GM10847 (cell line): ENCODE measurements at regions not wholly inside any gene's neighbourhood (a gene's known extent, or its start where the extent isn't known, plus 50 kb on each side); places are given as distances from the start of the nearest gene placed in this dataset.

Source experiments
- POLR2A ChIP-seq: IDR thresholded peaks from 2 replicates; pipeline ENCODE4 v1.6.1; 2011; ENCODE audit not compliant: insufficient read length; ENCODE audit errors: extremely low read depth

DNA sequence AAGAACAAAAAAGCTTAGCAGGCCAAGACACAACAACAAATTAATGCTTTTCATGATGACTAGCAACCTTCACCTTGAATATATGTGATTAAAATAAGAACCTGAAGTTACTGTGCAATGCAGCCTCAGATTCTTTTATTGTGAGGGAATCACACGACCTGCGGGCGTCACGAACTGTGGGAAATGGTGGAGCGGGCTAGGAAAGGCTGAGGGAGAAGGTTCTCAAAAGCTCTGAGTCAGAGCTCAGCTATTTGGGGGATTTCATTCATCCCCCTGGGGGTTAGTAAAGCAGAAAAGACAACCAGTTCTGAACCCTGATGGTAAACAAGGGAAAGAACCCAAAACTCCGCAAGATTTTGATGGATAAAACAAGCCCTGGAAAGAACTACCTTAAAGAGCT lies 89.3 kb upstream of the NCKAP5 start:
- TF ChIP-seq POLR2A = no peak

DNA sequence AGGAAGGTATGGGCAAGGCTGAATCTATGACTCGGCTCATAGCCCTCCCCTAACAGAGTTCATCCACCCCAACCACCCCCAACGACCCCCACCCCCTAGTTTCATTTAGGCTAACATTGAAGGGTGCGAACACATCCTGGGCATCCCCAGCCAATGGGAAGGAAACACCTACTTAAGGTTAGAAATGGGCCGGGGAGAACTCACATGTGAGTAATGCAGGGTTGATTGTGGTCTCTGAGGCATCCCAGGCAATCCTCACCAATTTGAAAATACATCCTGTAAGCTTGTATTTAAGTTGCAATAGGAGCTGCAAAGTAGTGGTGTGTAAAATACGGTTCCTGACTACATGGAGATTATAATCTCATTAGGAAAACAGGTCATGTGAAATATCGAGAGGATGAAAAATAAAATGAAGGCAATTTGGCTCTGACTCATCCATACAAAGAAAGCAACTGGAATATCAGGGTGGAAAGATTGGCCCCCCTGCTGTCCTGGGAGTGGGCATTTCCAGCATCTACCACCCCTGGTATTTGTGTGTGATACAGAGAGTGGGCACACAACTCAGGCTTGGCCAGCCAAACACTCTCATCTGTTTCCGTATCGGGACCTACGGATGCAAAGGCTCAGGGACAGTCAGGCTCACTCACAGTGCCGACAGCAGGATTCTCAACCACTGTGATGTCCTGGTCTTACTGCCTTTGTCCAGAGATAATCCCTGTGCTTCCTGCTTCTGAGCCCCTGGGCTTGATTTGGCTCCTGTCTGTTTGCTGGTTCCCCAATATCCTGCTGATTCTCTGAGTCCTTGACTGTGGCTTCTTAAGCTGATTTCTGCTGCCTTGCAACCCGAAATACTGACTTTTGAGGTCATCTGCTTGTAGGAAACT lies 90.0 kb upstream of the NCKAP5 start:
- TF ChIP-seq POLR2A = no peak

DNA sequence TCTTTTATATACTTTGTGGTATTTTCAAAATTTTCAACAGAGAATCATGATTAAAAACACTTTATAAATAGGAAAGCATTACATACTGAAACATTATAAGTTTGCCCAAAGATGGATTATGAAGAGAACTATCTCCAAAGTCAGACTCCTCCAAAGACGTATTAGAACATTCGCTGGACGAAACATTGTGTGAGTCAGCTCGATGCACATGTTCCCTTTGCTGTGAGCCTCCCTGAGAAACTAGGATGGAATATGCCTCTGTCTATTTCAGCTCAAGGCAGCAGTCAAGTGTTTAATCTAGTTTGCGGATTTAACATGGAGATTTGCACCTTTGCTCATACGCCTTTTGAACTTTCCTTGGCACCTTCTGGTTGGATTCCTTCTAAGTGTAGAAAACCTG lies 92.2 kb upstream of the NCKAP5 start:
- no peak for TF ChIP-seq POLR2A

DNA sequence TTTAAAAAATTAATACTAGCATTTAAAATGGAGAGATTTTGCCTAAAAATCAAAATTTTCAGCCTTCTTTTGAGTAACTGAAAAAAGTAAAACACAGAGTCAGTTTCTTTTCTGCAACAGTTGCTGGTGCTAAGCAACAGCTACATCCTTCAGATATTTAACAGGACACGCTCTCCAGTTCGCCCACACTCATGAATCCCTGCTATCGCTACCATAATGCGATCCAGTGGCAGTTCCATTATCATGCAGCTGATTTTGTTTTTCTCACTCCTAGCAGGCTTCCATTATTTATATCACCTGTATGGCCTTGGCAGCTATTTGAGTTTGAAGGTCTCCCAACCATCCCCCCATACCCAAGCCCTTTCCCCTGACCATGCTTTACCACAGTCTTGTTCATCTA lies 93.1 kb upstream of the NCKAP5 start:
- no peak for TF ChIP-seq POLR2A

DNA sequence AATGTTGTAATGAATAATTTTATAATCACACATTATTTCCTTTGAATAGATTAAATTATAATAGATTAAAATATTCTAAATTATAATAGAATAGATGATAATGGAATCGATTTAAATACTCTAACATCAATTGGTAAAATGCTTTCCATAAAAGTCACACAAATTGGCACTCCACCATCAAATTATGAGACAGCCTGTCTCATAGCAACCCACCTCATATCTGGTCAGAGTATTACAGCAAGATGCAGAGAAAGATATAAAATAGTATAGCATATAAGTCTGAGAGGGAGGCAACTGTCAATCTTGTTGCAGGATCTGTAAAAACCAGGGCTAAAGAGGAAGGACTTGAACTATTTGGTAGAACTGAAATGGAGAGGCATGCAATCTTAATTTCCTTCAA lies 98.4 kb upstream of the NCKAP5 start:
- TF ChIP-seq POLR2A = no peak

DNA sequence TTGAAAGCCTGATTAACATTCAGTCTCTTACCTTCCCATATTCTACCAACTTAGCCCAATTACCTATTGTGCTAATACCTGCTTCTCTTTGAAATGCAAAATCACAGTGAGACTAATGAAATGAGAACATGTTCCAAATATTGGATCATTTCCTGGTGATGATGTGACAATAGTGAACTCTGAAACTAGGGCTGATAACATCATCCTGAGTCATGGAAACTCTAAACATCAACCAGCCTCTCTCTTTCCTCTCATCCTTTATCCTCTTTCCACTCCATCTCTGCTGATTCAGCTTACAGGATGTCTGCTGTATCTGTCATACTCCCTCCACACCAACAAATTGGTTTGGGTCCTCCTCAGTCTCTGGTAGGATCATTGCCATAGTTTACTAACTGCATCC lies 98.8 kb upstream of the NCKAP5 start:
- no peak for TF ChIP-seq POLR2A

DNA sequence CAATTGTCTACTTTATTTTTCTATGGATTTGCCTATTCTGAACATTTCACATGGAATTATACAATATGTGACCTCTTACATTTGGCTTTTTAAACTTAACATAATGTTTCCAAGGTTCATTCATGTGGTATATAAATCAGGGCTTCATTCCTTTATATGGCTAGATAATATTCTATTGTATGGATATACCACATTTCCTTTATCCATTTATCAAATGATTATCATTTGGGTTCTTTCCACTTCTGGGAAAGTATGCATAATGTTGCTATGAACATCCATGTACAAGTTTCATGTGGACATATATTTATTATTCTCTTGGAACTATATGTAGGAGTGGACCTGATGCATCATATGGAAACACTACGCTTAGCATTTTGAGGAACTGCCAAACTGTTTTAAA lies 99.7 kb upstream of the NCKAP5 start:
- no peak for TF ChIP-seq POLR2A

DNA sequence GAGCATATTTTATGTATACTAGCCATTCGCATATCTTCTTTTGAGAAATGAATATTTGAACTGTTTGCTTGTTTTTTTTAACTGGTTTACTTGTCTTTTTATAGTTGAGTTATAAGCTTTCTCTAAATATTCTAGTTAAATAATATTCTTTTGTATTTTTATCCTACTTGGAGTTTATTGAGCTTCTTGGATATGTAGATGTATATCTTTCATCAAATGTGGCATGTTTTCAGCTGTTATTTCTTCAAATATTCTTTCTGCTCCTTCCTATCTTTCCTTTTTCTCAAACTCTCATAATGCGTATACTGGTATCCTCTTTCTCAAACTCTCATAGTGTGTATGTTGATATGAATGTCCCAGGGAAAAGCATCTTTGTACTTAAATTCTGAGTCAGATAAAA lies 100.3 kb upstream of the NCKAP5 start:
- TF ChIP-seq POLR2A = no peak

DNA sequence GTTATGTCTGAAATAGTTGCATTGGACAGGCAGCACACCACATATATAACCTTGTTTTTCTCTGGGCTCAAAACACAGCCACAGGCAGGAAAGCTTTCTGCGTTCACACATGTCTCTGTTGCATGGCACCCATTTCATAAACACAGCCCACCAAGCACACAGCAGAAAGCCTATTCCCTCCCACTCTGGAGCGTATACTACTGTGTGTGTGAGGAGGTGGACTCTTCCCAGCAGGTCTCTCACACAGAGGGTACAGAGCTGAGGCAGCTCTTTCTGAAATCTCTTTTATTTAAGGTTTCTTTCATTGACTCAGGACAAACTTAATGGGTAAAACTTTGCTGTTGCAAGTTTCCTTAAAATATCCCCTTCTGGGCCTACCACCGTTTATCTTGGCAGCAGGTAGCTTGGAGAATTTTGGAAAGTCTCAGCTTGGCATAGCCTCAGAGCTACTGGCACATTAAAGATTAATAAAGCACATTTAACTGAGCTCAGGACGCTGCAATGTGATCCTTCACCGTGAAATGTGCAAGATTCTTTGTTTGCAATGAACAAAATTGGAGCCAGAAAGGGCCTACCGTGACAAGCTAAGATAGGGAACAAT lies 105.1 kb upstream of the NCKAP5 start:
- no peak for TF ChIP-seq POLR2A

DNA sequence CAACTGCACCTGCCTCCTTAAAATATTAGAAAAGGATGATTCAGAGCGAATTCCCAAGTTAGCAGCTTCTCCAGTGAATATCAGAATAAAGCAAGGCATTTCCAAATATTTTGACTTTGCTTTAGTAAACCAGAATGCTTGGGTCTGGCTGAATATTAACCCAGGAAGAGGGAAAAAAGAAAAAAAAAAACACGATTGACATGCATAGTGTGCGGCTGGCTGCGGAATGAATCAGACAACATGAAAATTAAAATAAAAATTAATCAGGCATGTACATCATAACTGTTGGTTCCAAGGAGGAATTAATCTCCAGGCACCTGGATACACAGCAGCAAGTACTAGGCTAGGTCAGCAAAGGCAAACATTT lies 105.8 kb upstream of the NCKAP5 start:
- no peak for TF ChIP-seq POLR2A

DNA sequence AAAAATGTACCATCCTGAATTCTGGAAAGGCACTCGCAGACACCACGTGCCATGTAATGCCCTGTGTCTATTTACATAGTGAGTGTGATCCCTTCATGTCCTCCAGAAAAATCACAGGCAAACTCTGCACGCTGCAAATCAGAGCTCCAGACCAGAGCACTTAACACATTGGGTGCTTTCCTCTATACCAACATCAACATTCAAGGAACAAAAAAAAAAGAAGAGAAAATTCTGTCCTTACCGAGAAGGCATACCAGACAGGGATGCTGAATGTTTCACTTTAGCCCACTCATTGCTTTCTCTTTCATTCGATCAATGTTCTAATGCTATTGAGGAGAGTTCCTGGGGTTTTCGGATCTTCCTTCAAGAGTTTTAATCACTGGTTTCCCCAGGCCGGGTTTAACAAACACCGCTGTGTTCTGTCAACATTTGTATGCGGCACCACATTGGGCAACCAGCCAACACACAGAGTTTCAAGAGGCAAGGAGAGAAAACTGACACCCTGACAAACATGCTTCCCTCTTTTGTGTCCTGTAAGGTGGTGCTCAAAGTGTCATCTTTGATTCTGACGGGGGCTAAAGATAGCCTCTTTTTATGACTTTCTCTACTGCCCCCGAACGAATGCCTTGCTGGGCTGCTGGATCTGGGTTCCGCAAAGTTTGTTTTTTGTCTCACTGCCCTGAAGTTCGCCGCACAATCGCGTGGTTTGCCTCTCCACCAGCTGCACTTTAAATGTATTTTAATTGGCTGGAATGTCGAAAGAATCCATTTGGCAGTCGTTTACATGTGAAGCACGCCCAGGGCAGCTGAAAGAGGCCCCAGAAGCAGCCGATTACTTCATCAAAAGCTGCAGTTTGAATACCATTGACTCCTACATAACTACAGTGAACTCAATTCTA lies 106.4 kb upstream of the NCKAP5 start:
- no peak for TF ChIP-seq POLR2A

DNA sequence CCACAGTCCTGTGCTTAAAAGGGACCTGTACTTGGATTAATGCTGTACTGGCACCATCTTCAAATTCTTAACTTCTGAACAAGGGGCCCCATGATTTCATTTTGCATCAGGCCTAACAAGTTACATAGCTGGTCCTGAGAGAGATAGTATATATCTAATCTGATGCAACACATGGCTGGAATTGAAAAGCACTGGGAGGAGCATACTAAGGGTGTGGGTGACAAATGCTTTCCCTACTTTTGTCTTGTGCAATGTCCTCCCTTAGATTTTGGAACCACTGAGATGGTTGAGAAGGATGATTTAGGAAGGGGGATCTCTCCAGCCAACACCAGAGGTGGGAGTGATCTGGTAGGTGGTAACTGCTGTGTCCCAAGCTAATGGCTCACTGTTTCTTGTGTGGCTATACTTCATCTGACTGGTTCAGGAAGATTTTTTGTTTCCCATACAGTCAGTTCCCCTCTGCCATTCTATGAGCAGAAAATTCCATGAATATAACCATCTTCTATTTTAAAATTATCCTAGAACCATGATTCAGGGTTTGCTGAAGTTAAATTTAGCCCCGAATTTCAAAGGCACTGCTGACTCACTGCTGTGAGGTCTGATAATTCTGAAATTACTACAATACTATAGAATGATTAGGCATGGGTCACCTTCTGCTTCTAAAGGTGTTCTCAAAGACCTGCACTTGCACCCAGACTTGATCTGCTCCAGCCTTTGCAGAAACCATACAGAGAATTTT lies 108.3 kb upstream of the NCKAP5 start:
- no peak for TF ChIP-seq POLR2A

DNA sequence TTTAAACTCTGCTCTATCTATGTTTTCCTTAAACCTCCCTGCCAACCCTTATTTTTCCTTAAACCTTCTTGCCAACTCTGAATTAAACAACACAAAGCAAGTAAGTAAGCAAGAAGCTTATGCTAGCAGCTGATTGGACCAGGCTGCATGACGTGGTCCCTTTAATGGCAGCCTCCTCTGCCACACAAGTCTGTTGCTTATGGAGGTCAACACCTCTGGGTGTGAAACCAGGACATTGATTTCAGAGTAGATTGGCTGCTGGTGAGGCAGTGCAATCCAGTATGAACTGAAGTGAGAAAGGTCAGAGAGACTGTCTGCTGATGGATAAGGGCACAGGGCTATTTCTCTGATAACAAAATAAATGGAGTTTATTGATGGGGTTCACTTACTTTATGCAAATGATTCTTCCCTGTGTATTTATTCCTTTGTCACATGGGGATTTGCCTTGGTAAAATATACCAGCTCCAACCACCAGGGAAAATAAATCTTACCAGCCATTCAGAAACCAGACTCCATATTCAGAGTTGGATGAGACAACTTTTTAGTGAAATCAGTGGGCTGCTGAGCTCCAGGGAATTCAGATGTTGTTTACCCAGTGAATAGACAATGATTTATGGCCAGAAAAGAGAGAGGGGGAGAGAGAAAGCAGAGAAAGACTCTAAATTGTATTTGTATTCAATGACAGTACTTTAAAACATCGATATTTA lies 112.2 kb upstream of the NCKAP5 start:
- no peak for TF ChIP-seq POLR2A

DNA sequence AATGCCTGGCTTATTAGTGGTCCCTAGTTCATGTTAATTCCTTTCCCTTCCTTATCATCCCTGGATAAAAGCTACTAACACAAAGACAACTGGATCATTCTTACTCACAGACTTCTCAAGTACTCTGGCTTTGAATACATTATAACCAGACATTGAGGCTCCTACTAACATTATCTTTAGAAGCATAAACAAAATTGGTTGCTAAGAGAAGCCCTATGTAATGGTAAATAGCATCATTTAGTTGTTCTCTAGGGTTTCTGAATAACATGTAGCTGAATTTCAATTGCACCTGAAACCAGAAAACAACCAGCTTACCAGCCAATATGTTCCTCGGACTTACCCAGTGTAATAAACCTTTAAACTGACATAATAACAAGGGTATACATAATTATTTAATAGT lies 114.1 kb upstream of the NCKAP5 start:
- no peak for TF ChIP-seq POLR2A

DNA sequence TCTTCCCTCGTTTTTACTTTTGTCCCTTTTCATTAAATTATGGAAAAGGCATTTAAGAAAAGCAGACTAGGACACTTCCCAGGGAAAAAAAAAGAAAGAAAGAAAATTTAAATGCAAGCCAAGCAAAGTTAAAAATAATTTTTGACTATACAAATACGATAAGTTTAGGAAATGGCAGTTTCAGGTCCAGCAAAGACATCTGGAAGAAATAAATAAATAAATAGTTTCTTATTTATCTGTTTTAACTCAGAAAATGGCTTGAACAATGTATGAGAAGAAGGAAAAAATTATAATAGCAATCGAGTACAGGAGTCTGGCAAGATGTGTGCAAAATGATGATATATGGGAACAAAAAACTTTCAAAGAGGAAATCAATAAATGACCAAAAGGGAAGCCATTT lies 114.6 kb upstream of the NCKAP5 start:
- no peak for TF ChIP-seq POLR2A
